B cell (primary cell): ENCODE measurements at regions not wholly inside any gene's neighbourhood (a gene's known extent, or its start where the extent isn't known, plus 50 kb on each side); places are given as distances from the start of the nearest gene placed in this dataset.

Source experiments
- ATAC-seq: fragments of 200-7000 bp; cut with Tn5 transposase; one replicate; pipeline ENCODE4 v1.10.0; 2021; ENCODE audit warnings: low read depth, mild to moderate bottlenecking, moderate number of reproducible peaks, moderate library complexity
- CTCF ChIA-PET: fragments of 350-600 bp; sonication (Branson Sonifier 250); formaldehyde crosslinking; loops from one replicate; lab custom pipeline; 2021; ENCODE audit warnings: antibody characterized with exemption, inconsistent platforms; lab: Charles Lee
- POLR2A ChIA-PET: fragments of 350-600 bp; sonication (Branson Sonifier 250); formaldehyde crosslinking; loops from one replicate; lab custom pipeline; 2021; ENCODE audit warnings: antibody characterized with exemption; lab: Charles Lee
- DNase-seq: peaks from one replicate; pipeline ENCODE4 v3.0.0; 2013
- H2AFZ ChIP-seq: 2 replicates; pipeline ENCODE4 v1.6.1; 2012; ENCODE audit warnings: mild to moderate bottlenecking, low read depth, low read length; ENCODE audit not compliant: insufficient read depth, poor library complexity, severe bottlenecking
- H3K27ac ChIP-seq, 2 donors: 1 replicate in 1 of 2; 2 replicates in 1 of 2; pipeline ENCODE4 v1.5.1; 2012 to 2013; ENCODE audit warnings: low read length in 2 of 2, mild to moderate bottlenecking in 2 of 2, moderate library complexity in 1 of 2
- H3K27me3 ChIP-seq, 4 experiments: fragments of 200-600 bp in 1 of 4; sonication (generic) in 1 of 4; replicated peaks in 1 of 4; 1 replicate in 2 of 4; 2 replicates in 2 of 4; pipeline versions ENCODE4 v1.6.1 to v1.7.0; 2013 to 2016; ENCODE audit warnings: low read length in 3 of 4, mild to moderate bottlenecking in 2 of 4, mixed read lengths in 1 of 4, moderate library complexity in 1 of 4; ENCODE audit not compliant: insufficient read depth in 4 of 4, control insufficient read depth in 3 of 4; ENCODE audit errors: control extremely low read depth in 1 of 4
- H3K36me3 ChIP-seq, 2 experiments: replicated peaks in 1 of 2; 1 replicate in 1 of 2; 2 replicates in 1 of 2; pipeline versions ENCODE4 v1.6.1 to v1.7.1; 2013; ENCODE audit warnings: low read length in 1 of 2; ENCODE audit not compliant: insufficient read depth in 2 of 2, control insufficient read depth in 1 of 2; ENCODE audit errors: control extremely low read depth in 1 of 2, extremely low read depth in 1 of 2
- H3K4me1 ChIP-seq, 2 donors: fragments of 200-600 bp in 1 of 2; sonication (generic) in 1 of 2; 1 replicate in 1 of 2; 2 replicates in 1 of 2; pipeline versions ENCODE4 v1.5.1 to v1.6.1; 2013 to 2017; ENCODE audit warnings: low read length in 2 of 2; ENCODE audit not compliant: control insufficient read depth in 2 of 2, insufficient read depth in 2 of 2
- H3K4me2 ChIP-seq: replicated peaks from 2 replicates; pipeline ENCODE3; 2012; ENCODE audit warnings: mild to moderate bottlenecking, low read depth, low read length; ENCODE audit not compliant: poor library complexity, severe bottlenecking
- H3K4me3 ChIP-seq, 5 experiments: fragments of 200-600 bp in 1 of 5; sonication (generic) in 1 of 5; 1 replicate in 3 of 5; 2 replicates in 2 of 5; pipeline versions ENCODE4 v1.5.1 to v1.7.0; 2011 to 2016; ENCODE audit warnings: low read length in 4 of 5, mild to moderate bottlenecking in 4 of 5, low read depth in 2 of 5, control low read depth in 1 of 5, moderate library complexity in 1 of 5; ENCODE audit not compliant: insufficient read depth in 1 of 5; ENCODE audit errors: control extremely low read depth in 1 of 5, extremely low read depth in 1 of 5
- H3K79me2 ChIP-seq: fragments of 200-600 bp; sonication (generic); one replicate; pipeline ENCODE4 v1.6.0; 2016; ENCODE audit warnings: low read length; ENCODE audit not compliant: control insufficient read depth, insufficient read depth
- H3K9ac ChIP-seq: fragments of 200-600 bp; sonication (generic); 2 replicates; pipeline ENCODE4 v1.6.1; 2017; ENCODE audit warnings: mild to moderate bottlenecking, low read length, moderate library complexity
- H3K9me3 ChIP-seq, 3 donors: one replicate each; pipeline versions ENCODE4 v1.6.1 to v1.7.1; 2013; ENCODE audit warnings: low read length in 2 of 3; ENCODE audit not compliant: control insufficient read depth in 2 of 3, insufficient read depth in 1 of 3; ENCODE audit errors: control extremely low read depth in 1 of 3
- H4K20me1 ChIP-seq: 2 replicates; pipeline ENCODE4 v1.6.0; 2012; ENCODE audit warnings: mild to moderate bottlenecking, low read length; ENCODE audit not compliant: insufficient read depth, control insufficient read depth, poor library complexity, severe bottlenecking
- H3K27ac Mint-ChIP-seq: one replicate; pipeline ENCODE4 v1.8.0; 2021; ENCODE audit warnings: mixed read lengths
- H3K27me3 Mint-ChIP-seq: one replicate; pipeline ENCODE4 v1.8.0; 2021; ENCODE audit warnings: mixed read lengths
- H3K4me1 Mint-ChIP-seq: one replicate; pipeline ENCODE4 v1.8.0; 2021; ENCODE audit warnings: mixed read lengths
- H3K4me3 Mint-ChIP-seq: one replicate; pipeline ENCODE4 v1.8.0; 2021; ENCODE audit warnings: mixed read lengths
- H3K9me3 Mint-ChIP-seq: one replicate; pipeline ENCODE4 v1.8.0; 2022; ENCODE audit warnings: mixed read lengths; ENCODE audit not compliant: insufficient read depth
- EZH2 ChIP-seq: IDR thresholded peaks from 2 replicates; pipeline ENCODE4 v1.6.1; 2012; ENCODE audit warnings: borderline replicate concordance, low read depth, mild to moderate bottlenecking, moderate library complexity, low read length; ENCODE audit not compliant: insufficient read depth, poor library complexity, severe bottlenecking
- WGBS: methylation state at CpG from one replicate; pipeline ENCODE4 v1.1.5; 2013; ENCODE audit warnings: missing lambda C conversion rate; ENCODE audit not compliant: insufficient coverage; 5-methylcytosine and 5-hydroxymethylcytosine counted together
- intact Hi-C: fragments of 100-400 bp; cut with micrococcal nuclease; formaldehyde crosslinking; loops from one replicate; pipeline ENCODE4 v1.10.0; 2022
- TF ChIP-seq, protein P1 (sequence below): fragments of 200-600 bp; IDR thresholded peaks from one replicate; pipeline ENCODE4 v1.8.0; 2022; ENCODE audit warnings: antibody characterized with exemption, mild to moderate bottlenecking

DNA sequence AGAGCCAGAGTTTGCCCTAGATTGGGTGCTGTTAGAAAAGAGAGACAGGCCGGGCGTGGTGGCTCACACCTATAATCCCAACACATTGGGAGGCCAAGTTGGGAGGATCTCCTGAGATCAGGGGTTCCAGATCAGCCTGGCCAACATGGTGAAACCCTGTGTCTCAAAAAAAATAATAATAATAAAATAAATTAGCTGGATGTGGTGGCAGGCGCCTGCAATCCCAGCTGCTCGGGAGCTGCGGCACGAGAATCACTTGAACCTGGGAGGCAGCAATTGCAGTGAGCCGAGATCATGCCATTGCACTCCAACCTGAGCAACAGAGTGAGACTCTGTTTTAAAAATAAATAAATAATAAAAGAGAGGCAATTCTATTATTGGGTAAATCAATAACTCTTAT lies 199.2 kb upstream of the GUCY1A2 start:
- POLR2A ChIA-PET = no interaction called here
- no peak overlapping the region for H3K27ac ChIP-seq
- no peaks in the 10 kb centered on the region for H3K4me1 Mint-ChIP-seq
- H3K9me3 Mint-ChIP-seq = no peaks in the 10 kb centered on the region
- ATAC-seq = no peak
- intact Hi-C loops = no loop called here
- H3K27me3 Mint-ChIP-seq = no peaks in the 10 kb centered on the region
- H2AFZ ChIP-seq = no peak overlapping the region
- no peaks in the 10 kb centered on the region for H3K79me2 ChIP-seq
- H3K9me3 ChIP-seq = no peaks in the 10 kb centered on the region
- H3K27ac Mint-ChIP-seq = no peak overlapping the region
- WGBS = no CpG with 5 or more reads among the region's 7 CpGs
- no peaks in the 10 kb centered on the region for H3K36me3 ChIP-seq
- no peak overlapping the region for H3K4me3 Mint-ChIP-seq
- H3K27me3 ChIP-seq = no peaks in the 10 kb centered on the region
- no peak overlapping the region for H3K4me3 ChIP-seq
- CTCF ChIA-PET = no interaction called here
- H4K20me1 ChIP-seq = no peaks in the 10 kb centered on the region
- H3K4me1 ChIP-seq = no peaks in the 10 kb centered on the region
- TF ChIP-seq, protein P1, sequence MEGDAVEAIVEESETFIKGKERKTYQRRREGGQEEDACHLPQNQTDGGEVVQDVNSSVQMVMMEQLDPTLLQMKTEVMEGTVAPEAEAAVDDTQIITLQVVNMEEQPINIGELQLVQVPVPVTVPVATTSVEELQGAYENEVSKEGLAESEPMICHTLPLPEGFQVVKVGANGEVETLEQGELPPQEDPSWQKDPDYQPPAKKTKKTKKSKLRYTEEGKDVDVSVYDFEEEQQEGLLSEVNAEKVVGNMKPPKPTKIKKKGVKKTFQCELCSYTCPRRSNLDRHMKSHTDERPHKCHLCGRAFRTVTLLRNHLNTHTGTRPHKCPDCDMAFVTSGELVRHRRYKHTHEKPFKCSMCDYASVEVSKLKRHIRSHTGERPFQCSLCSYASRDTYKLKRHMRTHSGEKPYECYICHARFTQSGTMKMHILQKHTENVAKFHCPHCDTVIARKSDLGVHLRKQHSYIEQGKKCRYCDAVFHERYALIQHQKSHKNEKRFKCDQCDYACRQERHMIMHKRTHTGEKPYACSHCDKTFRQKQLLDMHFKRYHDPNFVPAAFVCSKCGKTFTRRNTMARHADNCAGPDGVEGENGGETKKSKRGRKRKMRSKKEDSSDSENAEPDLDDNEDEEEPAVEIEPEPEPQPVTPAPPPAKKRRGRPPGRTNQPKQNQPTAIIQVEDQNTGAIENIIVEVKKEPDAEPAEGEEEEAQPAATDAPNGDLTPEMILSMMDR = no peak
- no peak for TF ChIP-seq EZH2
- DNase-seq = no peak
- H3K4me2 ChIP-seq = no peak overlapping the region
- no peak overlapping the region for H3K9ac ChIP-seq

DNA sequence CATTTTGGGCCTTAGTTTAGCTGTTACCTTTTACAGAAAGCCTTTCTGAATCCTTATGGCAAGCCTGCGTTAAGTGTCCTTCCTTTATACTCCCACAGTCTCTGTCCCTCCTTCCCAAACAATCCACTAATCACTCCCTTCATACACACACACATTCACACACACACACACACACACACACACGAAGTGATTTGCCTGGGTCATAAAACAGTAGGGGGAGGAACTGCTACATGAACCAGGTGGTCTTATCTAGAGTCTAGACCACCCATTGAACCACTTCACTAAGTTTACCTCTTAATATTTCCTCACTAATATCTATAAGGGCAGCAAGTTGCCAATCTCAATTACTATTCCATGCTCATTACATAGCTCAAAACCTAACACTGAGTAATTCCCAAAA lies 196.7 kb upstream of the GUCY1A2 start:
- no peaks in the 10 kb centered on the region for H3K9me3 Mint-ChIP-seq
- Histone ChIP-seq H3K9me3 (no peaks in the 10 kb centered on the region), H3K9ac (no peak overlapping the region), H2AFZ (no peak overlapping the region), H3K27ac (no peak overlapping the region), H3K4me1 (no peaks in the 10 kb centered on the region), H4K20me1 (no peaks in the 10 kb centered on the region), H3K36me3 (no peaks in the 10 kb centered on the region), H3K4me3 (no peak overlapping the region), H3K79me2 (no peaks in the 10 kb centered on the region), H3K27me3 (no peaks in the 10 kb centered on the region), H3K4me2 (no peak overlapping the region)
- ATAC-seq = no peak
- no peak overlapping the region for H3K27ac Mint-ChIP-seq
- WGBS = 40% methylated on average over 2 of the region's 2 CpGs
- H3K4me3 Mint-ChIP-seq = no peak overlapping the region
- H3K4me1 Mint-ChIP-seq = no peaks in the 10 kb centered on the region
- POLR2A ChIA-PET = no interaction called here
- CTCF ChIA-PET = no interaction called here
- intact Hi-C loops = no loop called here
- DNase-seq = no peak
- no peaks in the 10 kb centered on the region for H3K27me3 Mint-ChIP-seq
- TF ChIP-seq, protein P1 = no peak
- no peak for TF ChIP-seq EZH2
